SK-N-MC (cell line): ENCODE measurements at regions not wholly inside any gene's neighbourhood (a gene's known extent, or its start where the extent isn't known, plus 50 kb on each side); places are given as distances from the start of the nearest gene placed in this dataset.

Experiments used
- DNase-seq: peaks from one replicate; pipeline ENCODE4 v3.0.0-alpha.2; 2011; ENCODE audit warnings: low read depth, low spot score
- H3K27ac ChIP-seq: fragments of 200-600 bp; sonication (generic); 2 replicates; pipeline ENCODE4 v1.5.1; 2016; ENCODE audit warnings: mixed run types
- H3K36me3 ChIP-seq: fragments of 200-600 bp; sonication (generic); 2 replicates; pipeline ENCODE4 v1.6.1; 2017; ENCODE audit warnings: antibody characterized with exemption, low read length, mixed read lengths; ENCODE audit not compliant: insufficient read depth
- H3K4me3 ChIP-seq: fragments of 200-600 bp; sonication (generic); 2 replicates; pipeline ENCODE4 v1.5.1; 2016
- H3K9ac ChIP-seq: fragments of 200-600 bp; sonication (generic); 2 replicates; pipeline ENCODE4 v1.8.0; 2017; ENCODE audit warnings: mixed run types, mixed read lengths; ENCODE audit not compliant: insufficient read length
- H3K9me3 ChIP-seq: fragments of 200-600 bp; sonication (generic); 2 replicates; pipeline ENCODE4 v1.6.1; 2017; ENCODE audit warnings: low read depth, mild to moderate bottlenecking, antibody characterized with exemption, low read length, moderate library complexity, mixed read lengths
- EZH2 ChIP-seq: fragments of 200-600 bp; sonication (generic); IDR thresholded peaks from one replicate; pipeline ENCODE4 v1.6.1; 2017; ENCODE audit warnings: antibody characterized with exemption
- FOXP2 ChIP-seq: optimal IDR thresholded peaks from 2 replicates; pipeline ENCODE3; 2011; ENCODE audit warnings: mild to moderate bottlenecking, moderate library complexity; ENCODE audit not compliant: insufficient read depth; ENCODE audit errors: extremely low read length, control extremely low read depth
- POLR2AphosphoS5 ChIP-seq: IDR thresholded peaks from 2 replicates; pipeline ENCODE4 v1.6.1; 2012; ENCODE audit warnings: mild to moderate bottlenecking, low read depth, low read length, borderline replicate concordance

DNA sequence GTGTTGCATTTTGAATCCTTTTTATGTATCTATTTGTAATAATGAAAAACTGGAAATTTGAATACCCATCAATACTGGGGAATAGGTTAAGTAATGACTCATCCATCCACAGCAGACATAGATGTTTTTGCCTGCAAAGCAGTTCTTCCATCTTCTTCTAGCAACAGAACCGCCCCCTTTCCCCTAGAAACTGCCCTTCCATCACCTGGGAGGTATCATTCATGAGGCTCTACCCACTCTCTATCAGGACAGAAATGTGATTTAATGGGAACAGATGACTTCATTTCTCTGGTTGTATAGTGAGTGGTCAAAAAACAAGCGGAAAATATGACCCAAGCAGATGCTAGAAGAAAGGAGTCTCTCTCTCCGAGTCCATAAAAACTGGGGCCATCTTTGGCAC, 532.8 kb downstream of the UQCRFS1 start:
- no peak overlapping the region for H3K4me3 ChIP-seq
- H3K9me3 ChIP-seq: no peaks in the 10 kb centered on the region
- H3K27ac ChIP-seq: no peak overlapping the region
- H3K36me3 ChIP-seq: no peaks in the 10 kb centered on the region
- TF ChIP-seq EZH2 (no peak), POLR2AphosphoS5 (no peak), FOXP2 (no peak)
- DNase-seq: no peak
- H3K9ac ChIP-seq: no peak overlapping the region

DNA sequence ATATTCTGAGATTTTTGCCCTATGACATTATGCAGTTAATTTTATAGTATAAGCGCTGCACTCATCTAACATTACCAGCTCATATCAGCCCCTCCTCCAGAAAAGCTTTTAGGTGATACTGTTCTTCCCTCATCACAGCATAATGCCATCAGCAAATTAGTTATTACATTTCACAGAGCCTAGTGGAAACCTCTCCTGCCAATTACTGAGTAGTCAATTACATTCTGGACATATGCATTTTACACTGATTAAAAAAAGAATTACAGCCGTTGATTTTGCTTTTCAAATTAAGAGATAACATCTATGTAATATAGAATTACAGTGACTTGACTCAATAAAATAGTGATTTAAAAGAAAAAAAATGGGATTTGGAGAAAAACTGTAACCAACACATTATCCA, 542.1 kb downstream of the UQCRFS1 start:
- Histone ChIP-seq H3K4me3 (no peak overlapping the region), H3K27ac (no peak overlapping the region), H3K9ac (no peak overlapping the region), H3K36me3 (no peaks in the 10 kb centered on the region), H3K9me3 (no peaks in the 10 kb centered on the region)
- no peak for DNase-seq
- TF ChIP-seq FOXP2: no peak
- no peak for TF ChIP-seq POLR2AphosphoS5
- TF ChIP-seq EZH2: no peak

DNA sequence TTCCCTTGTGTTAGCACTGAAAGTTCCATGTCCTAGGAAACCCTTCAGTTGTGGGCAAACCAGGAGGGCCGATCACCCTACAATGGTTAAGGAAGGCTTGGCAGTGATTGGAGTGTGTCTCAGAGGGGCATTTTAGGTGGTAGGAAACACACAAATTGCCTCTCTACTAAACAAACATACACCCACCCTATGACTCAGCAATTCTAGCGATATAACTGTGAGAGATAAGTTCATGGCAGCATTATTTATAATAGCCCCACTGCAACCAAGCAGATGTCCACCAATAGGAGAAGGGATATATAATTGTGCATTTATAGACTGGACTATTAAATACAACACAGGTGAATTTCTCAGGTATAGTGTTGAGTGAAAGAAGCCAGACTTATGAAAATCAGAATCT, 543.1 kb downstream of the UQCRFS1 start:
- H3K4me3 ChIP-seq: no peak overlapping the region
- TF ChIP-seq FOXP2 (no peak), POLR2AphosphoS5 (no peak)
- no peak overlapping the region for H3K27ac ChIP-seq
- DNase-seq: no peak
- no peak overlapping the region for H3K9ac ChIP-seq
- no peaks in the 10 kb centered on the region for H3K36me3 ChIP-seq
- no peaks in the 10 kb centered on the region for H3K9me3 ChIP-seq

DNA sequence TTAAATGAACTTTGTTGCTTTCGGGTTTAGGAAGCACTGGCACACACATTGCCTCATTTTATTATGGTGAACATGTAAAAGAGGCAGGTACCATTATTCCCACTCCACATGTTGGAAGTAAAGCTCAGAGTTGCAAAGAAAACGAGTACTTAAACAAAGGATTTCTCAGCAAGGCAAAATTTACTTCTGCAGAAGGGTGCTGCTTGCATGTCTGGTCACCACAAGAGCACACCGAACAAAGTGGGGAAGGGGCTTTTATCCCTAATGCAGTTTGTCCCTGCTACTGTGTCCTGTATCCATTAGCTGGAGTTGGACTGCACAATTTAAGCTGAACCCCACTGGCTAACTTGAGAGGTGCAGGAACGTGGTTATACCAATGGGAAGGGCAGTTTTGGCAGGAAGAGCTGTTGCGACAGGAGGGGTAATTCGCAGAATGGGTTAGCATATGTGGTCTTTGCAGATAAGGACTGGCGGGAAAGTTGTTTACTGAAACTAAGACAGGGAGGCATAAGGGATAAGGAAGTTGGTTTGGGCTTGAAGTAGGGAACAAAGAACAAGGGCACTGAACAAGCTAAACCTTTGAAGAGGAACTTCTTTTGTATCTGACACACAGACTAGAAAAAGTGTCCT, 545.5 kb downstream of the UQCRFS1 start:
- no peak overlapping the region for H3K9ac ChIP-seq
- H3K9me3 ChIP-seq: no peaks in the 10 kb centered on the region
- H3K36me3 ChIP-seq: no peaks in the 10 kb centered on the region
- no peak overlapping the region for H3K27ac ChIP-seq
- no peak for DNase-seq
- TF ChIP-seq POLR2AphosphoS5: no peak
- no peak for TF ChIP-seq EZH2
- no peak for TF ChIP-seq FOXP2
- H3K4me3 ChIP-seq: no peak overlapping the region

DNA sequence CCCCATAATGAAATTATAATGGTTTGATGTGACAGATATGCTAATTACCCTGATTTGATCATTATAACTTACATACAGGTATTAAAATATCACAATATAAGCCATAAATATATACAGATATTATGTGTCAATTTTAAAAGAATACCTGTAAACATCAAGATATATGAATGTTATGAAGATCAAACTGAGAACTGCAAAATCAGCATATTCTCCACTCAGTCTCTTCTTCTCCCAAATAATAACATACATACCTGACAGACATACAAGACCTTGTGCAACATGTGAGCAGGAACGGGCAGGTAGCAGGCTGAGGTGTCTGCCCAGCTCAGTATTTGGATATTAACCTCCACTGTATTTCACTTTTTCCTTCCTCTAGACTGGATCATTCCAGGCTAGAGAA, 547.2 kb downstream of the UQCRFS1 start:
- no peak for DNase-seq
- H3K27ac ChIP-seq: no peak overlapping the region
- no peak overlapping the region for H3K4me3 ChIP-seq
- no peak overlapping the region for H3K9ac ChIP-seq
- no peak for TF ChIP-seq EZH2
- no peak for TF ChIP-seq POLR2AphosphoS5
- no peak for TF ChIP-seq FOXP2
- no peaks in the 10 kb centered on the region for H3K36me3 ChIP-seq
- no peaks in the 10 kb centered on the region for H3K9me3 ChIP-seq

DNA sequence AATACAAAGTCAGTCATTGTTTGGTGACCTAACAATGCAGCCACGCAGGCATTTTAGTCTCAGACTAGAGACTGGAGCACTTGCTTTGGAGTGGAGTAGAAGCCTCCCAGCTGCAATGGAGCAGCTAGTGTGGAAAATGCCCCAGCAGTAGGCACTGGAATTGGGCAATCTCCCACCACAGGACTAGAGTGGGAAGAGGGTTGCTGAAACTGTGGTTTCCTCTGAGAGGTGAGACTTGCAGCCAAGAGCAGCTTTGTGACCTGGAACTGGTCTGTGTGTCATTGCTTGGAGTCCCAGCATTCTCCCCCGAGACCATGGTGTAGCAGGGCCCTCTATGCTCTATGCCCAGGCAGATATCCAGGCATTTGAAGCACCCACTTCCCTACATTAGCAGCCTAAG, 556.3 kb downstream of the UQCRFS1 start:
- Histone ChIP-seq H3K9me3 (no peaks in the 10 kb centered on the region), H3K27ac (no peak overlapping the region), H3K36me3 (no peaks in the 10 kb centered on the region), H3K4me3 (no peak overlapping the region), H3K9ac (no peak overlapping the region)
- TF ChIP-seq POLR2AphosphoS5 (no peak), EZH2 (no peak), FOXP2 (no peak)
- no peak for DNase-seq

DNA sequence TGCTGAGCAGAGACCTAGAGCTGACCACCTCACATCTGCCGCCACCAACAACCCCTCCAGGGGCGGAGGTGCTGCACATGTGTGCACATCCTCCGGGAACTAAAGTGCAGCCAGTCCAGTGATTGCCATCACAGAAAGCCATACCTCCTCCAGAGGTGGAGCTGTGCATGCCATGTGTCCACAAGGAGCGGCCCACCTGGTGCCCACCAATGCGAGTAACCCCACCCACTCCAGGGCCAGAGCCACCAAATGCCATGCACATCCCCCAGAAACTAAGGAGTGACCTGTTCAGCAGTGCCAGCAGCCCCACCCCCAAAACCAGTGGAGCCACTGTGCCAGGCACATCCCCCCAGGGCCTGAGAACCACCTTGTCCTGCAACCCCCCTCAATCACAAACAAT, 557.9 kb downstream of the UQCRFS1 start:
- Histone ChIP-seq H3K36me3 (no peaks in the 10 kb centered on the region), H3K9me3 (no peaks in the 10 kb centered on the region), H3K27ac (no peak overlapping the region), H3K4me3 (no peak overlapping the region), H3K9ac (no peak overlapping the region)
- DNase-seq: no peak
- TF ChIP-seq FOXP2: no peak
- no peak for TF ChIP-seq EZH2
- no peak for TF ChIP-seq POLR2AphosphoS5

DNA sequence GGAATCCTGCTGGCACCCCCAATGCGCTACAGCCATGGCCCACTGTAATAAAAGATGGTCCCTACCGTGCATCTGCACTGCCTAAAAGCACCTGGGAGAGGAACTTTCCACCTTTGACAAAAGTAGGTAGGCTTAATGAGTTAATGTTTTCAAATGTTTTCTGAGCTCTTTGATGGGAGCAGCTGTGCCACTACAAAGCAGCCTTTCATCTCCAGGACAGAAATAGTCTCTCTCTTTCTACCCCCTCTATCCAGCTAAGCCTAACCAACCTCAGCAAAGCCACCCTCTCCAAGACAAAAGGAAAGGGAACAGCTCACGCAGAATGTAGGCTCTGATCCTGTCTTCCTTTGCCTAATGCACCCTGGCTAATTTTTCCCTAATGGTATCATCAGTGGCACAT, 560.2 kb downstream of the UQCRFS1 start:
- Histone ChIP-seq H3K4me3 (no peak overlapping the region), H3K9ac (no peak overlapping the region), H3K36me3 (no peaks in the 10 kb centered on the region), H3K9me3 (no peaks in the 10 kb centered on the region), H3K27ac (no peak overlapping the region)
- TF ChIP-seq FOXP2 (no peak), EZH2 (no peak), POLR2AphosphoS5 (no peak)
- no peak for DNase-seq

DNA sequence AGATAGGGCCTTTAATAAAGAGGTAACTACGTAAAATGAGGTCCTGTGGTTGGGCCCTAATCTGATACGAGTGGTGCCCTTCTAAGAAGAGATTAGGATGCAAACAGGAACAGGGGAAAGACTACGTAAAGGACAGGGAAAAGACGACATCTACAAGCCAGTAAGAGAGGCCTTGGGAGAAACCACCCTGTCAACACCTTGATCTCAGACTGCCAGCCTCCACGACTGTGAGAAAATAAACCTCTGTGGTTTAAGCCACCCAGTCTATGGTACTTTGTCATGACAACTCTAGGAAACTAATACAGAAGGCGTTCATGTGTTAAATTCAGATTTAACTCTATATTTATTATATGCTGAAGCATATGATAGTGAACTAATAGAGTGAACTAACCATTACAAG, 566.3 kb downstream of the UQCRFS1 start:
- H3K9ac ChIP-seq: no peak overlapping the region
- no peaks in the 10 kb centered on the region for H3K36me3 ChIP-seq
- H3K4me3 ChIP-seq: no peak overlapping the region
- TF ChIP-seq POLR2AphosphoS5: no peak
- no peaks in the 10 kb centered on the region for H3K9me3 ChIP-seq
- H3K27ac ChIP-seq: no peak overlapping the region
- DNase-seq: no peak
